ENCODE measurements at regions not wholly inside any gene's neighbourhood (a gene's known extent, or its start where the extent isn't known, plus 50 kb on each side); places are given as distances from the start of the nearest gene placed in this dataset.

GRCh38 chr20:19945732-19946670 is 71.2 kb upstream of the NAA20 start:
- no peak overlapping the region for H3K4me3 ChIP-seq
- DNase-seq (peak in 1 of 3 donors; percentile 37), ATAC-seq (ENCODE audit: insufficient read depth, low FRiP score) (no peak)
- TF ChIP-seq, protein P1, sequence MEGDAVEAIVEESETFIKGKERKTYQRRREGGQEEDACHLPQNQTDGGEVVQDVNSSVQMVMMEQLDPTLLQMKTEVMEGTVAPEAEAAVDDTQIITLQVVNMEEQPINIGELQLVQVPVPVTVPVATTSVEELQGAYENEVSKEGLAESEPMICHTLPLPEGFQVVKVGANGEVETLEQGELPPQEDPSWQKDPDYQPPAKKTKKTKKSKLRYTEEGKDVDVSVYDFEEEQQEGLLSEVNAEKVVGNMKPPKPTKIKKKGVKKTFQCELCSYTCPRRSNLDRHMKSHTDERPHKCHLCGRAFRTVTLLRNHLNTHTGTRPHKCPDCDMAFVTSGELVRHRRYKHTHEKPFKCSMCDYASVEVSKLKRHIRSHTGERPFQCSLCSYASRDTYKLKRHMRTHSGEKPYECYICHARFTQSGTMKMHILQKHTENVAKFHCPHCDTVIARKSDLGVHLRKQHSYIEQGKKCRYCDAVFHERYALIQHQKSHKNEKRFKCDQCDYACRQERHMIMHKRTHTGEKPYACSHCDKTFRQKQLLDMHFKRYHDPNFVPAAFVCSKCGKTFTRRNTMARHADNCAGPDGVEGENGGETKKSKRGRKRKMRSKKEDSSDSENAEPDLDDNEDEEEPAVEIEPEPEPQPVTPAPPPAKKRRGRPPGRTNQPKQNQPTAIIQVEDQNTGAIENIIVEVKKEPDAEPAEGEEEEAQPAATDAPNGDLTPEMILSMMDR (IDR thresholded peaks at IDR 0.05; ENCODE audit: control extremely low read depth, extremely low read depth): no peak
- 83 to 89% methylated on average over 14 of the region's 14 CpGs for WGBS, 2 donors
- H3K27me3 ChIP-seq (ENCODE audit: control insufficient read depth in 3 of 3, insufficient read depth in 3 of 3, low read length in 2 of 3): no peaks in the 10 kb centered on the region
- H3K4me1 ChIP-seq (ENCODE audit: control insufficient read depth in 5 of 5, insufficient read depth in 5 of 5, low read length in 5 of 5): peaks cover 0 to 35% (median 0%) of the 10 kb centered on the region in 5 donors
- no peak overlapping the region for H3K9ac ChIP-seq (ENCODE audit: insufficient read depth in 1 of 2, low read length in 2 of 2)
- peaks cover 0 to 12% (median 6%) of the 10 kb centered on the region in 4 donors for H3K36me3 ChIP-seq (ENCODE audit: control insufficient read depth in 4 of 4, insufficient read depth in 4 of 4, low read length in 4 of 4)
- H3K27ac ChIP-seq (ENCODE audit: low read depth in 1 of 2, low read length in 1 of 2): peak overlapping the region; percentile 43 to 79
- H3K9me3 ChIP-seq (ENCODE audit: control insufficient read depth in 4 of 4, insufficient read depth in 3 of 4, low read length in 3 of 4): no peaks in the 10 kb centered on the region

GRCh38 chr20:19947611-19948264 is 69.4 kb upstream of the NAA20 start:
- WGBS, 2 donors: 81 to 87% methylated on average over 10 of the region's 10 CpGs
- ATAC-seq (ENCODE audit: insufficient read depth, low FRiP score) (no peak), DNase-seq (no peak)
- peak overlapping the region in 1 of 2 donors; percentile 45 for H3K27ac ChIP-seq (ENCODE audit: low read depth in 1 of 2, low read length in 1 of 2)
- H3K9ac ChIP-seq (ENCODE audit: insufficient read depth in 1 of 2, low read length in 2 of 2): no peak overlapping the region
- H3K4me1 ChIP-seq (ENCODE audit: control insufficient read depth in 5 of 5, insufficient read depth in 5 of 5, low read length in 5 of 5): peaks cover 0 to 28% (median 0%) of the 10 kb centered on the region in 5 donors
- H3K9me3 ChIP-seq (ENCODE audit: control insufficient read depth in 4 of 4, insufficient read depth in 3 of 4, low read length in 3 of 4): no peaks in the 10 kb centered on the region
- no peaks in the 10 kb centered on the region for H3K27me3 ChIP-seq (ENCODE audit: control insufficient read depth in 3 of 3, insufficient read depth in 3 of 3, low read length in 2 of 3)
- no peak overlapping the region for H3K4me3 ChIP-seq
- TF ChIP-seq, protein P1 (IDR thresholded peaks at IDR 0.05; ENCODE audit: control extremely low read depth, extremely low read depth): no peak
- peaks cover 0 to 12% (median 6%) of the 10 kb centered on the region in 4 donors for H3K36me3 ChIP-seq (ENCODE audit: control insufficient read depth in 4 of 4, insufficient read depth in 4 of 4, low read length in 4 of 4)

- peaks cover 0 to 15% (median 6%) of the 10 kb centered on the region in 4 donors for H3K36me3 ChIP-seq (ENCODE audit: control insufficient read depth in 4 of 4, insufficient read depth in 4 of 4, low read length in 4 of 4)
- no peaks in the 10 kb centered on the region for H3K9me3 ChIP-seq (ENCODE audit: control insufficient read depth in 4 of 4, insufficient read depth in 3 of 4, low read length in 3 of 4)
- H3K9ac ChIP-seq (ENCODE audit: insufficient read depth in 1 of 2, low read length in 2 of 2): no peak overlapping the region
- WGBS, 2 donors: 90 to 94% methylated on average over 10 of the region's 10 CpGs
- DNase-seq (no peak), ATAC-seq (ENCODE audit: insufficient read depth, low FRiP score) (no peak)
- H3K27ac ChIP-seq (ENCODE audit: low read depth in 1 of 2, low read length in 1 of 2): no peak overlapping the region
- TF ChIP-seq, protein P1 (IDR thresholded peaks at IDR 0.05; ENCODE audit: control extremely low read depth, extremely low read depth): no peak
- peaks cover 0 to 19% (median 0%) of the 10 kb centered on the region in 5 donors for H3K4me1 ChIP-seq (ENCODE audit: control insufficient read depth in 5 of 5, insufficient read depth in 5 of 5, low read length in 5 of 5)
- no peak overlapping the region for H3K4me3 ChIP-seq
- no peaks in the 10 kb centered on the region for H3K27me3 ChIP-seq (ENCODE audit: control insufficient read depth in 3 of 3, insufficient read depth in 3 of 3, low read length in 2 of 3)
Observed at GRCh38 chr20:19949195-19949867, 67.8 kb upstream of the NAA20 start.
